SU-DHL-6 (cell line): ENCODE measurements at regions not wholly inside any gene's neighbourhood (a gene's known extent, or its start where the extent isn't known, plus 50 kb on each side); places are given as distances from the start of the nearest gene placed in this dataset.
A peak's percentile ranks its signal among the peaks of the same experiment; 100 is the strongest.

Experiments used
- H2AFZ ChIP-seq: fragments of 200-600 bp; sonication (generic); 2 replicates; pipeline ENCODE4 v1.6.1; 2014; ENCODE audit warnings: low read depth, mild to moderate bottlenecking, moderate library complexity, mixed read lengths, antibody characterized with exemption, low read length; ENCODE audit not compliant: severe bottlenecking
- H3F3A ChIP-seq: fragments of 200-600 bp; shearing (Covaris generic); 2 replicates; pipeline ENCODE4 v1.6.0; 2016; ENCODE audit warnings: antibody characterized with exemption, mild to moderate bottlenecking; ENCODE audit not compliant: insufficient read depth
- H3K27ac ChIP-seq: fragments of 200-600 bp; sonication (generic); 2 replicates; pipeline ENCODE4 v1.5.1; 2016; ENCODE audit warnings: low read depth, mild to moderate bottlenecking, low read length, moderate library complexity, mixed read lengths
- H3K27me3 ChIP-seq: fragments of 200-600 bp; sonication (generic), shearing (Covaris generic); 2 replicates; pipeline ENCODE4 v1.6.0; 2014; ENCODE audit warnings: mild to moderate bottlenecking, low read length
- H3K36me3 ChIP-seq: fragments of 200-600 bp; sonication (generic); 2 replicates; pipeline ENCODE4 v1.6.1; 2014; ENCODE audit warnings: mild to moderate bottlenecking, low read length, mixed read lengths
- H3K4me2 ChIP-seq: fragments of 300-600, 200-600 bp; shearing (Covaris generic), sonication (generic); 2 replicates; pipeline ENCODE4 v1.6.0; 2014; ENCODE audit warnings: low read length, low read depth, mild to moderate bottlenecking; ENCODE audit not compliant: poor library complexity, severe bottlenecking
- H3K4me3 ChIP-seq: fragments of 200-600 bp; sonication (generic); 2 replicates; pipeline ENCODE4 v1.5.1; 2014; ENCODE audit warnings: antibody characterized with exemption, low read length, mild to moderate bottlenecking, mixed read lengths; ENCODE audit not compliant: insufficient read depth, poor library complexity, severe bottlenecking
- H3K79me2 ChIP-seq: fragments of 200-600 bp; sonication (generic); 2 replicates; pipeline ENCODE4 v1.6.1; 2014; ENCODE audit warnings: mild to moderate bottlenecking, low read length, moderate library complexity; ENCODE audit not compliant: insufficient read depth
- H3K9ac ChIP-seq: fragments of 200-600 bp; sonication (generic); 2 replicates; pipeline ENCODE4 v1.7.0; 2014; ENCODE audit warnings: mild to moderate bottlenecking, low read length
- H3K9me2 ChIP-seq: fragments of 200-600 bp; sonication (generic); replicated peaks from 2 replicates; pipeline ENCODE4 v1.6.1; 2014; ENCODE audit warnings: low read length; ENCODE audit not compliant: insufficient read depth
- H3K9me3 ChIP-seq: fragments of 200-600 bp; sonication (generic); 2 replicates; pipeline ENCODE4 v1.6.1; 2014; ENCODE audit warnings: low read length, mixed read lengths; ENCODE audit not compliant: insufficient read depth
- H4K20me1 ChIP-seq: fragments of 200-600 bp; sonication (generic); 2 replicates; pipeline ENCODE4 v1.6.1; 2014; ENCODE audit warnings: low read depth, mild to moderate bottlenecking, antibody characterized with exemption, low read length, moderate library complexity, mixed read lengths
- CTCF ChIP-seq: fragments of 200-600 bp; sonication (generic); IDR thresholded peaks from one replicate; pipeline ENCODE4 v1.5.1; 2017; ENCODE audit warnings: antibody characterized with exemption, mild to moderate bottlenecking, low read length, moderate library complexity; ENCODE audit not compliant: insufficient read depth, poor library complexity, severe bottlenecking
- EZH2phosphoT487 ChIP-seq: fragments of 200-600 bp; sonication (generic), shearing (Covaris generic); conservative IDR thresholded peaks from 2 replicates; pipeline ENCODE4 v1.6.1; 2018; ENCODE audit warnings: mild to moderate bottlenecking, antibody characterized with exemption, low read length, moderate library complexity, mixed read lengths

DNA sequence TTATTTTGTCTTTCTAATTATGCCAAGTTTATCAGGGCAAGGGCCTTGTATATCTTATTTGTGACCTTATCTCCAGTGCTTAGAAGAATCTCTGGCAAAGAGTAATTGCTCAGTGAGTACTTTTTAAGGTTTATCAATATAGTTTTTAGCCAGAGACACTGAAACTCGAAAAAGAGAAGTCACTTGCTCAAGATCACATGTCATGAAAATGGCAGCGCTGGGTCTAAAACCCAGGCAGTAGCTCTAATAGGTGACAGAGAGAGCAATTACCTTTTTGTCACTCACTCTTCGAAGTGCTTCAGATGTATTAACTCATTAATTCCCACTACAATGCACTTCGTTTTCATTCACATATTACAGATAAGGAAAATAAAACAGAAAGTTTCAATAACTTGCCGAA, 667.5 kb downstream of the DOK5 start:
- H4K20me1 ChIP-seq: no peaks in the 10 kb centered on the region
- no peaks in the 10 kb centered on the region for H3K36me3 ChIP-seq
- no peak overlapping the region for H2AFZ ChIP-seq
- no peaks in the 10 kb centered on the region for H3K9me3 ChIP-seq
- H3K4me3 ChIP-seq: no peak overlapping the region
- H3K27ac ChIP-seq: no peak overlapping the region
- no peak overlapping the region for H3K4me2 ChIP-seq
- TF ChIP-seq CTCF (no peak), EZH2phosphoT487 (no peak)
- no peaks in the 10 kb centered on the region for H3K79me2 ChIP-seq
- H3K9me2 ChIP-seq: no peaks in the 10 kb centered on the region
- no peak overlapping the region for H3K9ac ChIP-seq
- no peaks in the 10 kb centered on the region for H3K27me3 ChIP-seq
- H3F3A ChIP-seq: no peaks in the 10 kb centered on the region

DNA sequence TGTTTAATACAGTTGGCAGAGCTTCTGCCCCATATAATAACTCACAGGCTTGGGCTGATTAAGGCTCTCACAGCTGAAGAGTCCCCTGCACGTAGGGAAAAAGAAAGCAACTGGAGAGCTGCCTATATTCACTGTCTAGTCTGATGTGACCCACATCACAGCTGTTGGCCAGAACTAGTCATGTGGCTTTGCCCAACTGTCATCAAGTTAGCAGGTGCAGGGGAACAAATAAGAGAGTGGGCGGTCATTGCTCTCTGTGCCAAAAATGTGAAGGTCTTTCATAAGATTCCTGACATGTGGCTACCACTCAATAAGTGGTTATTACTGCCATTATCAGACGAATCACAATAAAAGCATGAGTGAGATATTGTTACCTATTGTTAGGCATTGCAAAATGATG, 665.2 kb downstream of the DOK5 start:
- H3F3A ChIP-seq: no peaks in the 10 kb centered on the region
- H3K27me3 ChIP-seq: no peaks in the 10 kb centered on the region
- no peak overlapping the region for H3K9ac ChIP-seq
- no peaks in the 10 kb centered on the region for H4K20me1 ChIP-seq
- H3K79me2 ChIP-seq: no peaks in the 10 kb centered on the region
- no peaks in the 10 kb centered on the region for H3K9me3 ChIP-seq
- peak overlapping the region; percentile 25 for H3K4me2 ChIP-seq
- no peak for TF ChIP-seq CTCF
- no peak for TF ChIP-seq EZH2phosphoT487
- H3K9me2 ChIP-seq: no peaks in the 10 kb centered on the region
- no peak overlapping the region for H2AFZ ChIP-seq
- peak overlapping the region; percentile 39; the same call in 1 of the 2 replicates for H3K27ac ChIP-seq
- no peaks in the 10 kb centered on the region for H3K36me3 ChIP-seq
- H3K4me3 ChIP-seq: no peak overlapping the region

DNA sequence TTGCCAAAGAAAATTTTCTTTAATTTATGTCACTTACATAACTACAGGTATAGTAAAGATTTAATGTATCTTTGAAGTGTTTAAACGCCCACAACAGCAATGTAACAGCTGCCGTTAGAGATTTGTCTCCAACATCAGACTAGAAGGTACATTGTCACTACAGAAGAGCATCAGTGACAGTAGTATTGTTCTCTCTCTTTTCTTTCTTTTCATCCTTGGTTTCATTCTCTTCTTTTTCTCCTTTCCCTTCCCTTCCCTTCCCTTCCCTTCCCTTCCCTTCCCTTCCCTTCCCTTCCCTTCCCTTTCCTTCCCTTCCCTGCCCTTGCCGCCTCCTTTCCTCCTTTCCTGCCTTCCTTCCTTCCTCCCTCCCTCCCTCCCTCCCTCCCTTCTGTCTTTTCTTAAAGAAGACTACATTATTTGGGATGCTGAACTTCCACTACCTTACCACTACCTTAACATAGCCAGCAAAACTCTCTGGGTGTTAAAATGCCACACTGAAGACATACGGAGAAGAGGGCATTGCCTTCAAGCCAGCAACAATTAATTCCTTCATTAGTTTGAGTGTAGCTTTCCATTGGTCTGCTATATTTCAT, 663.9 kb downstream of the DOK5 start:
- Histone ChIP-seq H3F3A (no peaks in the 10 kb centered on the region), H3K9me2 (no peaks in the 10 kb centered on the region), H3K36me3 (no peaks in the 10 kb centered on the region), H3K9me3 (no peaks in the 10 kb centered on the region), H3K4me3 (no peak overlapping the region), H3K79me2 (no peaks in the 10 kb centered on the region), H3K27ac (no peak overlapping the region), H3K9ac (no peak overlapping the region), H3K27me3 (no peaks in the 10 kb centered on the region), H3K4me2 (no peak overlapping the region), H2AFZ (no peak overlapping the region), H4K20me1 (no peaks in the 10 kb centered on the region)
- TF ChIP-seq EZH2phosphoT487: no peak
- no peak for TF ChIP-seq CTCF

DNA sequence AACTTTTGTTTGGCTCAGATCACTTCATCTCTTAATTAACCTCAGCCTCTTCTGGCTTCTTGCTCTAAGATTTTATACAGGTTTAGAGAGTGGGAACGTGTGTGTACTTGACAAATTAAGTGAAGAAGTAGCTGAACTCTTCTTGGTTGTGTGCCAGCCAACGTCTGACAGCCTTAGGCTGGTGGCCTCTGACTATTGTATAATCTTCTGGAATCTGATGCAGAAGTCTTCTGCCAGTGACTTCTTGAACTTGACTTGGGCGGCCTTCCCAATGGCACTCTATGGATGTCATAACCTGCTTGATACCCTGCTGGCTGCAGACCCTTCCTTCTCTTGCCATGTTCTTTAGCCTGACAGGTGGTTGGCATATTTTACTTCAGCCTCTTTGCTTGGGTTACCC, 660.5 kb downstream of the DOK5 start:
- H3K36me3 ChIP-seq: no peaks in the 10 kb centered on the region
- no peak overlapping the region for H2AFZ ChIP-seq
- no peak overlapping the region for H3K4me3 ChIP-seq
- H3K4me2 ChIP-seq: no peak overlapping the region
- H3F3A ChIP-seq: no peaks in the 10 kb centered on the region
- no peaks in the 10 kb centered on the region for H4K20me1 ChIP-seq
- no peak overlapping the region for H3K27ac ChIP-seq
- no peak overlapping the region for H3K9ac ChIP-seq
- TF ChIP-seq EZH2phosphoT487: no peak
- no peak for TF ChIP-seq CTCF
- no peaks in the 10 kb centered on the region for H3K27me3 ChIP-seq
- no peaks in the 10 kb centered on the region for H3K9me3 ChIP-seq
- no peaks in the 10 kb centered on the region for H3K79me2 ChIP-seq
- no peaks in the 10 kb centered on the region for H3K9me2 ChIP-seq
